GM12865 (cell line): ENCODE measurements at regions not wholly inside any gene's neighbourhood (a gene's known extent, or its start where the extent isn't known, plus 50 kb on each side); places are given as distances from the start of the nearest gene placed in this dataset.
A peak's percentile ranks its signal among the peaks of the same experiment; 100 is the strongest.

Source experiments
- DNase-seq: peaks from one replicate; pipeline ENCODE4 v3.0.0; 2010; ENCODE audit warnings: low read depth
- H3K4me3 ChIP-seq: 2 replicates; pipeline ENCODE4 v1.5.1; 2011; ENCODE audit warnings: mild to moderate bottlenecking, low read depth, low read length, control low read depth
- CTCF ChIP-seq: IDR thresholded peaks from 2 replicates; pipeline ENCODE4 v1.5.1; 2011; ENCODE audit warnings: low read length, control low read depth, low read depth, inconsistent platforms; ENCODE audit not compliant: insufficient read depth; ENCODE audit errors: missing control alignments

- H3K4me3 ChIP-seq = no peak overlapping the region
- no peak for TF ChIP-seq CTCF
- no peak for DNase-seq
Observed at GRCh38 chr7:26055241-26055640, 96.8 kb upstream of the NFE2L3 start.

- no peak overlapping the region for H3K4me3 ChIP-seq
- no peak for TF ChIP-seq CTCF
- no peak for DNase-seq
Observed at GRCh38 chr7:26060733-26061677, 91.0 kb upstream of the NFE2L3 start.

- peak; percentile 78 for DNase-seq
- TF ChIP-seq CTCF = peak; percentile 89
- no peak overlapping the region for H3K4me3 ChIP-seq
Observed at GRCh38 chr7:26061678-26062603, 90.1 kb upstream of the NFE2L3 start.

GRCh38 chr7:26065652-26066051 is 86.3 kb upstream of the NFE2L3 start:
- no peak for DNase-seq
- no peak overlapping the region for H3K4me3 ChIP-seq
- no peak for TF ChIP-seq CTCF

GRCh38 chr7:26066736-26067135 is 85.3 kb upstream of the NFE2L3 start:
- no peak overlapping the region for H3K4me3 ChIP-seq
- DNase-seq = no peak
- TF ChIP-seq CTCF = no peak

- TF ChIP-seq CTCF = no peak
- no peak for DNase-seq
- H3K4me3 ChIP-seq = no peak overlapping the region
Observed at GRCh38 chr7:26070290-26070689, 81.7 kb upstream of the NFE2L3 start.
